Liver (tissue), 3 donors: ENCODE measurements at regions not wholly inside any gene's neighbourhood (a gene's known extent, or its start where the extent isn't known, plus 50 kb on each side); places are given as distances from the start of the nearest gene placed in this dataset.

Experiments used
- ATF3 ChIP-seq: IDR thresholded peaks from 2 replicates; pipeline ENCODE4 v1.6.1; 2016; ENCODE audit warnings: antibody characterized with exemption
- CTCF ChIP-seq: fragments of 150-350 bp; IDR thresholded peaks from 2 replicates; pipeline ENCODE4 v1.5.1; 2017; ENCODE audit warnings: improper control_type of control experiment, low read depth, low read length; ENCODE audit not compliant: missing input control
- EGR1 ChIP-seq, 2 donors: IDR thresholded peaks; 2 replicates each; pipeline ENCODE4 v1.6.1; 2016 to 2018; ENCODE audit warnings: antibody characterized with exemption in 2 of 2, low read depth in 2 of 2
- GABPA ChIP-seq, 2 donors: IDR thresholded peaks in 1 of 2; conservative IDR thresholded peaks in 1 of 2; 2 replicates each; pipeline ENCODE4 v1.6.1; 2016; ENCODE audit warnings: antibody characterized with exemption in 2 of 2, mild to moderate bottlenecking in 1 of 2, moderate library complexity in 1 of 2
- JUND ChIP-seq, 2 donors: IDR thresholded peaks; 2 replicates each; pipeline ENCODE4 v1.6.1; 2016; ENCODE audit warnings: antibody characterized with exemption in 2 of 2
- MAX ChIP-seq: IDR thresholded peaks from 2 replicates; pipeline ENCODE4 v1.6.1; 2016; ENCODE audit warnings: antibody characterized with exemption
- REST ChIP-seq: IDR thresholded peaks from 2 replicates; pipeline ENCODE4 v1.6.1; 2016; ENCODE audit warnings: antibody characterized with exemption, mild to moderate bottlenecking
- RXRA ChIP-seq, 2 donors: IDR thresholded peaks; 2 replicates each; pipeline ENCODE4 v1.6.1; 2017 to 2018; ENCODE audit warnings: antibody characterized with exemption in 2 of 2, mild to moderate bottlenecking in 1 of 2
- TAF1 ChIP-seq: conservative IDR thresholded peaks from 2 replicates; pipeline ENCODE4 v1.6.1; 2016; ENCODE audit warnings: antibody characterized with exemption, mild to moderate bottlenecking
- YY1 ChIP-seq: IDR thresholded peaks from 2 replicates; pipeline ENCODE4 v1.6.1; 2016; ENCODE audit warnings: antibody characterized with exemption, mild to moderate bottlenecking
- donor health status: healthy.
- donor health status: healthy.

GRCh38 chr5:108508979-108509378, 127.1 kb upstream of the FBXL17 start:
- TF ChIP-seq YY1, result no peak
- no peak for TF ChIP-seq ATF3
- no peak for TF ChIP-seq TAF1
- TF ChIP-seq CTCF, result no peak
- TF ChIP-seq RXRA (IDR thresholded peaks at IDR 0.05), result no peak
- TF ChIP-seq REST, result no peak
- TF ChIP-seq MAX, result no peak
- no peak for TF ChIP-seq GABPA (IDR thresholded peaks at IDR 0.05 in 1 of 2, conservative IDR thresholded peaks at IDR 0.05 in 1 of 2)
- TF ChIP-seq EGR1 (IDR thresholded peaks at IDR 0.05; ENCODE audit: low read depth in 2 of 2), result no peak
- TF ChIP-seq JUND (IDR thresholded peaks at IDR 0.05), result no peak
